H1 (cell line): ENCODE measurements at regions not wholly inside any gene's neighbourhood (a gene's known extent, or its start where the extent isn't known, plus 50 kb on each side); places are given as distances from the start of the nearest gene placed in this dataset.

Source experiments
- CTCF ChIA-PET: fragments of 300-600 bp; sonication (Branson Sonifier 250); formaldehyde crosslinking; loops from one replicate; lab custom pipeline; 2021; ENCODE audit not compliant: partially characterized antibody; lab: Charles Lee
- POLR2A ChIA-PET: fragments of 300-600 bp; sonication (Branson Sonifier 250); formaldehyde crosslinking; loops from one replicate; lab custom pipeline; 2021; ENCODE audit warnings: inconsistent platforms; ENCODE audit not compliant: partially characterized antibody; lab: Charles Lee
- DNase-seq, 2 experiments: peaks; one replicate each; pipeline versions ENCODE4 v3.0.0 to v3.0.0-alpha.2; 2010 to 2022; ENCODE audit warnings: low spot score in 2 of 2, low read depth in 1 of 2, mixed read lengths in 1 of 2
- FAIRE-seq: peaks from 2 replicates; lab custom pipeline; 2011; peaks lifted over from hg19 to GRCh38; lab: Jason Lieb, UNC
- H2AFZ ChIP-seq: 2 replicates; pipeline ENCODE4 v1.8.1; 2012; ENCODE audit warnings: low read length, inconsistent platforms
- H2AK5ac ChIP-seq: 2 replicates; pipeline ENCODE4 v1.6.1; 2013; ENCODE audit warnings: low read depth, low read length
- H2BK120ac ChIP-seq: replicated peaks from 2 replicates; pipeline ENCODE3; 2013; ENCODE audit warnings: low read depth, low read length, inconsistent platforms
- H2BK12ac ChIP-seq: 2 replicates; pipeline ENCODE4 v1.6.1; 2013; ENCODE audit warnings: low read depth, low read length
- H2BK15ac ChIP-seq: 2 replicates; pipeline ENCODE4 v1.6.1; 2013; ENCODE audit warnings: low read length
- H2BK20ac ChIP-seq: 2 replicates; pipeline ENCODE4 v1.6.1; 2013; ENCODE audit warnings: low read length
- H2BK5ac ChIP-seq: 2 replicates; pipeline ENCODE4 v1.6.1; 2013; ENCODE audit warnings: low read depth, low read length
- H3K14ac ChIP-seq: 2 replicates; pipeline ENCODE4 v1.6.1; 2013; ENCODE audit warnings: inconsistent platforms; ENCODE audit not compliant: insufficient read length
- H3K18ac ChIP-seq: 2 replicates; pipeline ENCODE4 v1.6.1; 2013; ENCODE audit warnings: low read length; ENCODE audit errors: extremely low read depth
- H3K23ac ChIP-seq: 2 replicates; pipeline ENCODE4 v1.6.1; 2013; ENCODE audit warnings: inconsistent platforms; ENCODE audit not compliant: insufficient read length
- H3K23me2 ChIP-seq: 2 replicates; pipeline ENCODE4 v1.6.1; 2013; ENCODE audit warnings: low read depth, low read length
- H3K27ac ChIP-seq: 2 replicates; pipeline ENCODE4 v1.6.1; 2011; ENCODE audit warnings: low read depth, low read length, inconsistent platforms
- H3K27me3 ChIP-seq, 4 experiments: replicated peaks in 1 of 4; 1 replicate in 1 of 4; 2 replicates in 3 of 4; pipeline versions ENCODE4 v1.6.1 to v1.8.1; 2011 to 2013; ENCODE audit warnings: low read length in 3 of 4, mild to moderate bottlenecking in 3 of 4, inconsistent platforms in 2 of 4, mixed read lengths in 2 of 4, moderate library complexity in 1 of 4; ENCODE audit not compliant: control insufficient read depth in 3 of 4, insufficient read depth in 3 of 4; ENCODE audit errors: extremely low read depth in 1 of 4
- H3K36me3 ChIP-seq, 4 experiments: 2 replicates each; pipeline versions ENCODE4 v1.6.1 to v1.8.1; 2011 to 2013; ENCODE audit warnings: mild to moderate bottlenecking in 4 of 4, low read length in 3 of 4, moderate library complexity in 2 of 4, control low read depth in 1 of 4, inconsistent platforms in 1 of 4; ENCODE audit not compliant: insufficient read depth in 4 of 4, control insufficient read depth in 2 of 4
- H3K4ac ChIP-seq: replicated peaks from 2 replicates; pipeline ENCODE3; 2013; ENCODE audit warnings: low read length, low read depth, mixed read lengths, inconsistent platforms; ENCODE audit not compliant: insufficient read length
- H3K4me1 ChIP-seq, 4 experiments: replicated peaks in 1 of 4; 1 replicate in 1 of 4; 2 replicates in 3 of 4; pipeline versions ENCODE4 v1.6.1 to v1.8.1; 2011 to 2013; ENCODE audit warnings: low read length in 3 of 4, inconsistent platforms in 2 of 4, mixed read lengths in 1 of 4; ENCODE audit not compliant: insufficient read depth in 4 of 4, control insufficient read depth in 3 of 4
- H3K4me2 ChIP-seq, 2 experiments: 2 replicates each; pipeline versions ENCODE4 v1.6.1 to v1.8.1; 2011 to 2013; ENCODE audit warnings: low read depth in 2 of 2, low read length in 2 of 2, control low read depth in 1 of 2, inconsistent platforms in 1 of 2, mild to moderate bottlenecking in 1 of 2; ENCODE audit not compliant: insufficient read depth in 1 of 2
- H3K4me3 ChIP-seq, 4 experiments: fragments of 200-600, 300-600 bp in 1 of 4; sonication (generic), shearing (Covaris generic), sonication (Bioruptor Twin) in 1 of 4; 2 replicates each; pipeline versions ENCODE4 v1.5.1 to v1.8.1; 2011 to 2016; ENCODE audit warnings: low read length in 4 of 4, low read depth in 3 of 4, control low read depth in 2 of 4, inconsistent platforms in 2 of 4, mild to moderate bottlenecking in 2 of 4, mixed read lengths in 1 of 4, moderate library complexity in 1 of 4; ENCODE audit not compliant: insufficient read depth in 2 of 4; ENCODE audit errors: extremely low read depth in 1 of 4
- H3K56ac ChIP-seq: replicated peaks from 2 replicates; pipeline ENCODE3; 2013; ENCODE audit warnings: low read depth, mild to moderate bottlenecking, mixed read lengths, low read length, inconsistent platforms; ENCODE audit not compliant: insufficient read length
- H3K79me1 ChIP-seq: 2 replicates; pipeline ENCODE4 v1.6.1; 2013; ENCODE audit warnings: low read depth, low read length, control low read depth
- H3K79me2 ChIP-seq, 2 experiments: 2 replicates each; pipeline versions ENCODE4 v1.6.1 to v1.8.1; 2012 to 2013; ENCODE audit warnings: low read length in 2 of 2, mild to moderate bottlenecking in 2 of 2, inconsistent platforms in 1 of 2; ENCODE audit not compliant: insufficient read depth in 2 of 2, control insufficient read depth in 1 of 2
- H3K9ac ChIP-seq, 4 experiments: replicated peaks in 1 of 4; 1 replicate in 1 of 4; 2 replicates in 3 of 4; pipeline versions ENCODE4 v1.6.1 to v1.8.1; 2011 to 2013; ENCODE audit warnings: low read depth in 3 of 4, low read length in 3 of 4, control low read depth in 2 of 4, mild to moderate bottlenecking in 2 of 4, moderate library complexity in 2 of 4, inconsistent platforms in 1 of 4; ENCODE audit errors: extremely low read depth in 1 of 4
- H3K9me3 ChIP-seq, 2 experiments: 2 replicates each; pipeline versions ENCODE4 v1.6.1 to v1.8.1; 2012 to 2013; ENCODE audit warnings: mild to moderate bottlenecking in 2 of 2, moderate library complexity in 2 of 2, control low read depth in 1 of 2, inconsistent platforms in 1 of 2, low read depth in 1 of 2, low read length in 1 of 2, mixed read lengths in 1 of 2; ENCODE audit not compliant: insufficient read depth in 2 of 2
- H4K20me1 ChIP-seq, 2 experiments: replicated peaks in 1 of 2; 2 replicates each; pipeline versions ENCODE3 to v1.8.1; 2011 to 2013; ENCODE audit warnings: inconsistent platforms in 2 of 2, low read length in 2 of 2, mild to moderate bottlenecking in 1 of 2; ENCODE audit not compliant: insufficient read depth in 2 of 2, control insufficient read depth in 1 of 2
- H4K5ac ChIP-seq: 2 replicates; pipeline ENCODE4 v1.6.1; 2013; ENCODE audit warnings: low read length, low read depth, mixed read lengths, inconsistent platforms; ENCODE audit not compliant: insufficient read length
- H4K8ac ChIP-seq: 2 replicates; pipeline ENCODE4 v1.8.0; 2013; ENCODE audit warnings: mild to moderate bottlenecking, moderate library complexity, low read length, inconsistent platforms; ENCODE audit not compliant: insufficient read depth; ENCODE audit errors: extremely low read depth
- H4K91ac ChIP-seq: replicated peaks from 2 replicates; pipeline ENCODE3; 2013; ENCODE audit warnings: low read length, mixed read lengths, inconsistent platforms; ENCODE audit not compliant: insufficient read length
- ASH2L ChIP-seq: fragments of 200-600, 300-600 bp; sonication (generic); IDR thresholded peaks from one replicate; pipeline ENCODE4 v1.7.1; 2017; ENCODE audit warnings: low read length
- CBX8 ChIP-seq: fragments of 300-800, 300-1000 bp; sonication (generic); IDR thresholded peaks from 2 replicates; pipeline ENCODE4 v1.7.1; 2016; ENCODE audit warnings: low read depth, low read length, borderline replicate concordance
- CHD2 ChIP-seq: IDR thresholded peaks from 2 replicates; pipeline ENCODE4 v1.6.1; 2012; ENCODE audit warnings: low read length, improper control_type of control experiment
- EP300 ChIP-seq, 2 experiments: IDR thresholded peaks; 1 replicate in 1 of 2; 2 replicates in 1 of 2; pipeline ENCODE4 v1.6.1; 2011 to 2012; ENCODE audit warnings: low read depth in 2 of 2, low read length in 2 of 2, mild to moderate bottlenecking in 2 of 2, borderline replicate concordance in 1 of 2, inconsistent platforms in 1 of 2, moderate library complexity in 1 of 2
- EZH2 ChIP-seq: fragments of 200-600 bp; sonication (generic); IDR thresholded peaks from 2 replicates; pipeline ENCODE4 v1.7.1; 2012; ENCODE audit warnings: low read depth, mild to moderate bottlenecking, moderate library complexity, low read length, inconsistent platforms; ENCODE audit not compliant: severe bottlenecking
- JUN ChIP-seq: IDR thresholded peaks from 2 replicates; pipeline ENCODE4 v1.6.1; 2011; ENCODE audit warnings: low read depth, mild to moderate bottlenecking, improper control_type of control experiment, low read length
- MAFK ChIP-seq: IDR thresholded peaks from 2 replicates; pipeline ENCODE4 v1.6.1; 2012; ENCODE audit warnings: low read depth, mild to moderate bottlenecking, improper control_type of control experiment, low read length
- POLR2A ChIP-seq, 2 experiments: IDR thresholded peaks; 1 replicate in 1 of 2; 2 replicates in 1 of 2; pipeline ENCODE4 v1.6.1; 2011; ENCODE audit warnings: low read depth in 2 of 2, low read length in 2 of 2, mild to moderate bottlenecking in 2 of 2; ENCODE audit errors: control extremely low read depth in 1 of 2
- SIRT6 ChIP-seq: IDR thresholded peaks from one replicate; pipeline ENCODE4 v1.7.1; 2012; ENCODE audit warnings: low read length, inconsistent platforms
- SIX5 ChIP-seq: IDR thresholded peaks from 2 replicates; pipeline ENCODE4 v1.6.1; 2011; ENCODE audit warnings: mild to moderate bottlenecking, low read depth, low read length
- SP2 ChIP-seq: IDR thresholded peaks from 2 replicates; pipeline ENCODE4 v1.6.1; 2012; ENCODE audit warnings: mild to moderate bottlenecking, low read length, inconsistent platforms
- TAF1 ChIP-seq: IDR thresholded peaks from 2 replicates; pipeline ENCODE4 v1.6.1; 2011; ENCODE audit warnings: mild to moderate bottlenecking, low read depth, low read length
- TAF7 ChIP-seq: optimal IDR thresholded peaks from 2 replicates; pipeline ENCODE3; 2011; ENCODE audit warnings: low read depth, mild to moderate bottlenecking, inconsistent platforms, low read length, moderate library complexity, borderline replicate concordance
- WGBS, 2 experiments: shearing (Covaris generic) in 1 of 2; methylation state at CpG; one replicate each; pipeline versions ENCODE4 v1.1.6 to v1.1.7; 2013 to 2015; ENCODE audit warnings: low lambda C conversion rate in 2 of 2, mixed read lengths in 2 of 2, inconsistent platforms in 1 of 2, low coverage in 1 of 2, missing lambda C conversion rate in 1 of 2; ENCODE audit not compliant: insufficient replicate concordance in 2 of 2, insufficient coverage in 1 of 2, insufficient read length in 1 of 2; ENCODE audit errors: extremely low coverage in 1 of 2, missing lambda C conversion rate in 1 of 2; 5-methylcytosine and 5-hydroxymethylcytosine counted together

DNA sequence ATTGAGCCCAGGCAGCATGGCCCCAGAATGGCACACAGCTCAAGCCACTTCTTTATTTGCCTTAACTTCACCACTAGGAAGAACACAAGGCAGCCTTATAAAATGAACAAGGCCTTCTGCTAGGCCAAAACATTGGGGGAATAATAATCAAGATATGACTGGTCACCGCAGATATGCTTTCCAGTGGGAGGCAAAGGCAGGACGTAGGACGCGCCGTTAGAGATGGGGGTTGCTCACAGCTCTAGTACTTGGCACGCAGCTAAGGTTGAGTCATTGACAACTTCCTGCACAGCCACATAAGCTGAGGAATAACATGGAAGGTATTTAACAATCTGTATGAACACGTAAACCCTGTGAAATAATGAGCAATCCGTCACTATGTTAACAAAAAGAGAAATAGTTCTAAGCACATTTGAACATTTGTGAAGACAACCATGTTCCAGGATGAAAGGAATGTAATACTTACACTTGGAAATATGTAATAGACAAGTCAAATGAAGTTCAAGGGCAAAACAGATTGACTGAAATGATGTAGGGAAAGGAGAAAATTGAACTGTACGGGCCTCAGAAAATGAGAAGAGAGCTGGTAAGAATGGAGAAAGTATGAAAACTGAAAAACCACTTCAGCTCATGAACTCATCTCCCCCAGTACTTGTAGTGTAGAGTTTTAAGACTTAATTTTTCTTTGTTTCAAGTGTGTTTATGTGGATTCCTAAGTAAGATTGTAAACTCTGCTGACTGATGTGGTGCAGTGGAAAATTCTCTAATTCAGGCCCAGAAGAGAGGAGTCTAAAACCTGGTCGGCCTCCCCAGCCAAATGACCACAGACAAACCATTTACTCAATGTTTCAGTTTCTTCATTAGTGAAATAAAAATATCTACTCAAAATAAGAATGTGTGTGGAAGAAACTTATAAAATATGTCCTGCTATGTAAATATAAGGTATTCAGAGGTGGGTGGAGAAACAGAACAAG lies 59.3 kb upstream of the CCDC91 start:
- no peak overlapping the region for H2BK20ac ChIP-seq
- no peaks in the 10 kb centered on the region for H3K79me1 ChIP-seq
- FAIRE-seq (peak; percentile 32), DNase-seq (no peak)
- no peaks in the 10 kb centered on the region for H3K9me3 ChIP-seq
- ChIA-PET POLR2A (no interaction called here), CTCF (interaction anchor here (0.5 kb wide), 1 partner anchor 285 kb away, joined by 3 read pairs; no protein-coding TSS in a partner anchor)
- no peak overlapping the region for H3K14ac ChIP-seq
- H3K23ac ChIP-seq = no peak overlapping the region
- H2AFZ ChIP-seq = no peak overlapping the region
- no peak overlapping the region for H4K91ac ChIP-seq
- H3K27ac ChIP-seq = no peak overlapping the region
- no peak overlapping the region for H2BK5ac ChIP-seq
- H3K4me3 ChIP-seq = no peak overlapping the region
- H3K4me2 ChIP-seq = no peak overlapping the region
- no peak overlapping the region for H4K8ac ChIP-seq
- no peaks in the 10 kb centered on the region for H3K27me3 ChIP-seq
- no peak overlapping the region for H2AK5ac ChIP-seq
- H3K56ac ChIP-seq = no peak overlapping the region
- no peaks in the 10 kb centered on the region for H3K79me2 ChIP-seq
- H4K20me1 ChIP-seq = no peaks in the 10 kb centered on the region
- no peak overlapping the region for H4K5ac ChIP-seq
- H2BK120ac ChIP-seq = no peak overlapping the region
- H2BK12ac ChIP-seq = no peak overlapping the region
- no peak overlapping the region for H3K4ac ChIP-seq
- WGBS, 2 experiments = 94% methylated on average over 10 of the region's 10 CpGs; no CpG with 5 or more reads in 1 of the 2 experiments
- H3K23me2 ChIP-seq = no peaks in the 10 kb centered on the region
- no peaks in the 10 kb centered on the region for H3K4me1 ChIP-seq
- no peaks in the 10 kb centered on the region for H3K36me3 ChIP-seq
- H3K9ac ChIP-seq = no peak overlapping the region
- no peak overlapping the region for H3K18ac ChIP-seq
- no peak overlapping the region for H2BK15ac ChIP-seq
- TF ChIP-seq TAF1 (no peak), SIX5 (no peak), EZH2 (no peak), TAF7 (no peak), JUN (no peak), MAFK (no peak), SIRT6 (no peak), CHD2 (no peak), SP2 (no peak), EP300 (IDR thresholded peaks at IDR 0.05; ENCODE audit: borderline replicate concordance in 1 of 2, low read depth in 2 of 2, low read length in 2 of 2) (no peak), POLR2A (IDR thresholded peaks at IDR 0.05; ENCODE audit: control extremely low read depth in 1 of 2, low read depth in 2 of 2, low read length in 2 of 2) (no peak), ASH2L (no peak), CBX8 (no peak)
